ENCODE measurements at regions not wholly inside any gene's neighbourhood (a gene's known extent, or its start where the extent isn't known, plus 50 kb on each side); places are given as distances from the start of the nearest gene placed in this dataset.

- TF ChIP-seq EZH2 (IDR thresholded peaks at IDR 0.05; ENCODE audit: borderline replicate concordance), result no peak
- no peak for TF ChIP-seq EZH2phosphoT487 (IDR thresholded peaks at IDR 0.05; ENCODE audit: low read depth, severe bottlenecking, unreplicated experiment)
- TF ChIP-seq, protein P1, sequence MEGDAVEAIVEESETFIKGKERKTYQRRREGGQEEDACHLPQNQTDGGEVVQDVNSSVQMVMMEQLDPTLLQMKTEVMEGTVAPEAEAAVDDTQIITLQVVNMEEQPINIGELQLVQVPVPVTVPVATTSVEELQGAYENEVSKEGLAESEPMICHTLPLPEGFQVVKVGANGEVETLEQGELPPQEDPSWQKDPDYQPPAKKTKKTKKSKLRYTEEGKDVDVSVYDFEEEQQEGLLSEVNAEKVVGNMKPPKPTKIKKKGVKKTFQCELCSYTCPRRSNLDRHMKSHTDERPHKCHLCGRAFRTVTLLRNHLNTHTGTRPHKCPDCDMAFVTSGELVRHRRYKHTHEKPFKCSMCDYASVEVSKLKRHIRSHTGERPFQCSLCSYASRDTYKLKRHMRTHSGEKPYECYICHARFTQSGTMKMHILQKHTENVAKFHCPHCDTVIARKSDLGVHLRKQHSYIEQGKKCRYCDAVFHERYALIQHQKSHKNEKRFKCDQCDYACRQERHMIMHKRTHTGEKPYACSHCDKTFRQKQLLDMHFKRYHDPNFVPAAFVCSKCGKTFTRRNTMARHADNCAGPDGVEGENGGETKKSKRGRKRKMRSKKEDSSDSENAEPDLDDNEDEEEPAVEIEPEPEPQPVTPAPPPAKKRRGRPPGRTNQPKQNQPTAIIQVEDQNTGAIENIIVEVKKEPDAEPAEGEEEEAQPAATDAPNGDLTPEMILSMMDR (IDR thresholded peaks at IDR 0.05; ENCODE audit: poor library complexity), result no peak
- H3K36me3 ChIP-seq (replicated peaks; ENCODE audit: insufficient read depth, low read depth), result no peaks in the 10 kb centered on the region
- no peaks in the 10 kb centered on the region for H3K27me3 ChIP-seq
- H3K9me2 ChIP-seq (replicated peaks; ENCODE audit: insufficient read depth), result no peaks in the 10 kb centered on the region
- no peaks in the 10 kb centered on the region for H3K9me3 ChIP-seq (ENCODE audit: low read depth)
- no peak overlapping the region for H3K27ac ChIP-seq
- H3K4me3 ChIP-seq, result no peak overlapping the region
- H2AFZ ChIP-seq, result no peak overlapping the region
- 33% methylated on average over 2 of the region's 2 CpGs for WGBS (ENCODE audit: low lambda C conversion rate, missing lambda C conversion rate)
- no peaks in the 10 kb centered on the region for H3K79me2 ChIP-seq
- H3K4me1 ChIP-seq (ENCODE audit: insufficient read depth), result no peaks in the 10 kb centered on the region
- H3K4me2 ChIP-seq, result no peak overlapping the region
- no peaks in the 10 kb centered on the region for H4K20me1 ChIP-seq (ENCODE audit: insufficient read depth, poor library complexity, severe bottlenecking)
- peak; percentile 13 for DNase-seq (ENCODE audit: low spot score)
Measured at GRCh38 chr5:143717400-143717799, 94.6 kb upstream of the HMHB1 start.

- Histone ChIP-seq H3K4me2 (no peak overlapping the region), H3K4me1 (ENCODE audit: insufficient read depth) (no peaks in the 10 kb centered on the region), H3K27me3 (no peaks in the 10 kb centered on the region), H3K9me3 (ENCODE audit: low read depth) (no peaks in the 10 kb centered on the region), H3K27ac (no peak overlapping the region), H4K20me1 (ENCODE audit: insufficient read depth, poor library complexity, severe bottlenecking) (no peaks in the 10 kb centered on the region), H3K36me3 (replicated peaks; ENCODE audit: insufficient read depth, low read depth) (no peaks in the 10 kb centered on the region), H2AFZ (no peak overlapping the region), H3K9me2 (replicated peaks; ENCODE audit: insufficient read depth) (no peaks in the 10 kb centered on the region), H3K4me3 (no peak overlapping the region), H3K79me2 (no peaks in the 10 kb centered on the region)
- WGBS (ENCODE audit: low lambda C conversion rate, missing lambda C conversion rate), result 63% methylated on average over 4 of the region's 4 CpGs
- DNase-seq (ENCODE audit: low spot score), result no peak
- TF ChIP-seq EZH2phosphoT487 (IDR thresholded peaks at IDR 0.05; ENCODE audit: low read depth, severe bottlenecking, unreplicated experiment), result no peak
- no peak for TF ChIP-seq EZH2 (IDR thresholded peaks at IDR 0.05; ENCODE audit: borderline replicate concordance)
- TF ChIP-seq, protein P1 (IDR thresholded peaks at IDR 0.05; ENCODE audit: poor library complexity), result no peak
Measured at GRCh38 chr5:143716881-143717280, 95.1 kb upstream of the HMHB1 start.

- Histone ChIP-seq H3K4me3 (no peak overlapping the region), H3K79me2 (no peaks in the 10 kb centered on the region), H3K9me3 (ENCODE audit: low read depth) (no peaks in the 10 kb centered on the region), H2AFZ (no peak overlapping the region), H3K4me2 (no peak overlapping the region), H3K4me1 (ENCODE audit: insufficient read depth) (no peaks in the 10 kb centered on the region), H3K27me3 (no peaks in the 10 kb centered on the region), H3K27ac (no peak overlapping the region), H4K20me1 (ENCODE audit: insufficient read depth, poor library complexity, severe bottlenecking) (no peaks in the 10 kb centered on the region), H3K36me3 (replicated peaks; ENCODE audit: insufficient read depth, low read depth) (no peaks in the 10 kb centered on the region), H3K9me2 (replicated peaks; ENCODE audit: insufficient read depth) (no peaks in the 10 kb centered on the region)
- TF ChIP-seq EZH2 (IDR thresholded peaks at IDR 0.05; ENCODE audit: borderline replicate concordance) (no peak), EZH2phosphoT487 (IDR thresholded peaks at IDR 0.05; ENCODE audit: low read depth, severe bottlenecking, unreplicated experiment) (no peak)
- TF ChIP-seq, protein P1 (IDR thresholded peaks at IDR 0.05; ENCODE audit: poor library complexity), result no peak
- DNase-seq (ENCODE audit: low spot score), result no peak
- WGBS (ENCODE audit: low lambda C conversion rate, missing lambda C conversion rate), result 93% methylated on average over 3 of the region's 3 CpGs
Measured at GRCh38 chr5:143715616-143716015, 96.3 kb upstream of the HMHB1 start.

DNA sequence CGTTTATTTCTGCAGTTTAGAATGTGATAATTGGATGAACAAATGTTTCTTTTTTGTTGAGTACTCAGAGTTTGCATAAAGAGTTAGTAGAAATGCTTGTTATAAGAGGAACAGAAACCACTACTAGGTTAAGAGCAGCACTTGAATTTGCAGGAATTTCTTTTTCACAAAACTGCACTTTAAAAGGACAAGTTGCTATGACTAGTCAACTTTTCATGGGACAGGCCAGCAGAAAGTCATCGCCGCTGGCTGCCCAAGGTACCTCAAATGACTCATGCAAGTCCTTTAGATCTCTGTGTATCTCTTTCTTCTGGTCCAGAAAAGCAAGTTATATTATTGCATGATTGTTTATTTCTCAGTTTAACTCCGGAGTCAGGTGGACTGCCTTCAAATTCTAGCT is 97.3 kb upstream of the HMHB1 start:
- Histone ChIP-seq H3K27me3 (no peaks in the 10 kb centered on the region), H3K4me1 (ENCODE audit: insufficient read depth) (no peaks in the 10 kb centered on the region), H3K4me3 (no peak overlapping the region), H3K79me2 (no peaks in the 10 kb centered on the region), H3K27ac (no peak overlapping the region), H3K9me2 (replicated peaks; ENCODE audit: insufficient read depth) (no peaks in the 10 kb centered on the region), H2AFZ (no peak overlapping the region), H3K9me3 (ENCODE audit: low read depth) (no peaks in the 10 kb centered on the region), H3K36me3 (replicated peaks; ENCODE audit: insufficient read depth, low read depth) (no peaks in the 10 kb centered on the region), H3K4me2 (no peak overlapping the region), H4K20me1 (ENCODE audit: insufficient read depth, poor library complexity, severe bottlenecking) (no peaks in the 10 kb centered on the region)
- TF ChIP-seq EZH2phosphoT487 (IDR thresholded peaks at IDR 0.05; ENCODE audit: low read depth, severe bottlenecking, unreplicated experiment) (no peak), EZH2 (IDR thresholded peaks at IDR 0.05; ENCODE audit: borderline replicate concordance) (no peak)
- TF ChIP-seq, protein P1 (IDR thresholded peaks at IDR 0.05; ENCODE audit: poor library complexity), result no peak
- WGBS (ENCODE audit: low lambda C conversion rate, missing lambda C conversion rate), result 81% methylated on average over 4 of the region's 4 CpGs
- DNase-seq (ENCODE audit: low spot score), result no peak

Data from hepatocyte (in vitro differentiated cells).